Stimulated activated CD8-positive, alpha-beta memory T cell treated with anti-CD3 and anti-CD28 coated beads, Interleukin-2, amount 100 ng/mL, for 48 hours (primary cell): ENCODE measurements at regions not wholly inside any gene's neighbourhood (a gene's known extent, or its start where the extent isn't known, plus 50 kb on each side); places are given as distances from the start of the nearest gene placed in this dataset.

ENCODE experiments used
- DNase-seq, 2 donors: peaks; one replicate each; pipeline ENCODE4 v3.0.0-alpha.2; 2020; ENCODE audit warnings: low read depth in 2 of 2

DNA sequence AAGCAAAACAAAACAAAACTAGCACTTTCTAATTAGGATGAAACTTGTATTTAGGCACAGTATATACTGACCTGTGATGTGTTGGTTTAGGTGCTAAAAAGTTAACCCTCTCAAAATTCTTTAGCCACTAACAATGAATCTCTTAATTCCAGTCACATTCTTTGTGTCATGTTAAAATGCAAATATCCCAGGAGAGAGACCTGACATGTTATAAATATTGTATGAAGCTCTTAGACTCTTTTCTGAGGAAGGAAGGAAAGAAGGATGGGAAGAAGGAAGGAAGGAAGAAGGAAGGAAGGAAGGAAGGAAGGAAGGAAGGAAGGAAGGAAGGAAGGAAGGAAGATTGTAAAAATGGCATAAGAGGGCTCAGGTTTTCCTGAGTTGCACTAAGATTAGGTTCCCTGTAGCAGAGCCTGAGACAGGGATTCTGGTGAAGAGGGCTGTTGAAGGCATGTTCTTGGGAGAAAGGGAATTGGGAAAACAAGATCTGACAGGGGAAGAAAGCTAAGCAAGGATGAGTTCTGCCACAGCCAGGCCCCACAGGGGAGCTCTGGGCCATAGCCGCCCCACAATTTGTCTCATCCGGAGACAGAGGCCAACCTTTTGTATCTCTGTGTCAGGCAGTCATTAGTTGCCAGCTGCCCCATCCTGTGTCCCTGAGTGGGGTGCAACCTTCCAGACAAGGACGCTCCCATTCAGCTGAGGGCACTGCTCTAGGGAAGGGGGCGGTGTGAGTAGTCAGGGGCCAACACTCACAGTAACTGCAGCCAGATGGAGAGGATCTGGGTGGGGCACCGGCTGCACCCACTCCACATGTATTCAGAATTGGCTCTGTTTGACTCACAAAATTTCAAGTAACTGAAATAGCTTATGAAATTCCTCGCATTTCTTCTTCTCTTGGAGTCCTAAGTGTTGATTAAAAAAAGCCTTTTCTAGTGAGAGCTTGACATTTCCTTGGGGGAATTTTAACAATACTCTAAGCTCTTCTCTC is 189.3 kb upstream of the ARG1 start:
- DNase-seq: no peak

DNA sequence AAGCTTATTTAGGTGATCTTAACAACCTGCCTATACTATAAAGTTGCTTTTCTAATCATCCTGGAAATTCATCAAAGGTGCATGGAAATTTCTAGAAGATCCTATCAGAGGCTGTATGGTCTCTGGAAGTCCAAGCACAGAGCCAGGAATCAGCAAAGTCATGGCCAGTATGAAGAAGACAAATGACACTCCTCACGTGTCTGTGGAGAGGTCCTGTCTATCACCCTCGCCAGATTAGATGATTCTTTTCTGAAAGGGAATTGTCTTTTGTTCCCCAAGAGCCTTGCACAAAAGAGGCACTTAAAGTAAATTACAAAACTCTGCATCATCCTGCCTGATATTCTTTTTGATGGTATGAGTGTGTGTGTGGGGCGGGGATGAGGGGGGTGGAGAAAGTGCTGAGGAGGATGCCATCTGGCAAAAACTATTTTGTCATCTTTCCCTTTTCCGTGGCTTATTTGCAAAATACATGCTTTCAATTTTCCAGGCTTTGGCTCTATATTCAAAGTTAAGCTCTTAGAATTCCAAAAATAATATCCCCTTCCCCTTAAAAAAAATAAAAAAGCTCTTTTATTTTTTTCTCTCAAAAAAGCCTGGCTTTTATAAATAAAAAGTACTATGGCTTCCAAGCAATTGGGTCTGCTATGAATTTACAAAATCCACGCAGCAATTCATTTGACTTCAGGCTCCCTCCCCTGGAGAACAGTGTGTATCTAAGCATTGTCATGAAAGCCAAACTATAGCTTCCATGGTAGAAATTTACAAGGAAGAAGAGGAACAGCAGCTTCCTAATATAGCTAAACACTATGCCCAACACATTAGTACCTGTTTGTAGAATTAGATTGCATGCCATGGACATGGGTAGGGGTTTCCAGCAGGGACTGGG is 185.2 kb upstream of the ARG1 start:
- DNase-seq: no peak

DNA sequence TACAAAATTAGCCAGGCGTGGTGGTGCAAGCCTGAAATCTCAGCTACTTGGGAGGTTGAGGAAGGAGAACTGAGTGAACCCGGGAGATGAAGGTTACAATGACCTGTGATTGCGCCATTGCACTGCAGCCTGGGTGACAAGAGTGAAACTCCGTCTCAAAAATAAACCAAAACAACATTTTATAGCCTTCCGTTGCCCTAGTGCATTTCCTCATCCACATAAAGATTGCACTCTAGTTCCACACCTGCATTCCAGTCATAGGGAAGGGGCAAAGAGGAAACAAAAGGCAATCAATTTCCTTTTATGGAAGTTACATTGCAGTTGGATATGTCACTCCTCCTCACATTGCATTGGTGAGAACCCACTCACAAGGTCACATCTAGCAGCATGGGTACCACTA is 182.7 kb upstream of the ARG1 start:
- no peak for DNase-seq

GRCh38 chr6:131391116-131391515 is 181.9 kb upstream of the ARG1 start:
- no peak for DNase-seq

GRCh38 chr6:131393433-131393832 is 179.6 kb upstream of the ARG1 start:
- DNase-seq: no peak

DNA sequence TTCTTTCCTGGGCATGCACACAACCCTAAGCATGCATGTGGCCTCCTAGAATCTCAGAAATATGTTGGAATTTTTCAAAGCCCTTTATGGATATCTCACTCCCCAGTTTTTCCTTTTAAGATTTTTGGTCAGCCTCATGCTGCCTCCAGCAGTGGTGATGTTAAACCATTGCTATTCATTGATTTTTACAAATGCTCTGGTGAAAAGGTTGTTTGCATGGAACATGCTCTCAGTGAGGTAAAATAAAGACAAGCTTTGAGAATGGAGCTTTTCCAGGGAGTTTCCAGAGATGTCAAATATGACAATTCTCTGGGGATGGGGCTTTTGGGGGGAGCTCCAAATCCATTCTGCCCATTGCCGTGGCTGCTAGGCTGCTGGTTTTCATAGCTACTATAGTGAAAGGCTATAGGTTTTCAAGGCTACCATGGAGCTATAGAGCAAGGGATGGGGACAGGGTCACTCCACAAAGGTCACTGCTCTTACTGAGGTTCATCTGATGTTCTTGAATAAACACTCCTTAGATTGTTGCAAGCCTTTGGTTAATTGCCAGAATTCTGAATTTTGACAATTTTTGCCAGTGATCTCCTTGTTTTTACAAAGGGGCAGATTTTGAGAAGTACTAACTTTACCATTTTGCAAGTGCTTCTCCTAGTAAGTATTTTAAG is 178.1 kb upstream of the ARG1 start:
- no peak for DNase-seq

DNA sequence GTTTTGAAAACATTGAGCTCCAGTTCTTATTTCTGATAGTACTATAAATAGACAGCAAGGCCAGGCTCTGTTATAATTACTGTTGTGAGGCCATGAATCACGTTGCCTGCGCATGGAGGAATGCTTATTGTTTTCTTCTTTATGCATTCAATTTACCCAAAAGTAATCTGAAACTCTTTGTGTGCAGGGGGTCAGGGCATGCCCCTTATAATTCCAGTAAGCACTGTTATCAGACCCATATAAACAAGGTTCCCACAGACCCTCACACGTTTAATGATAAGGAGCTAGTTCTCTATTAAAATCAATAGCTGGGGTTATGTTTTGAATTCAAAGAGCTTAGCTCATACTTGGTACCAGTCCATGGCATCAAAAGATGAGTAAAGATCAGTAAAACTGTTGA is 174.8 kb upstream of the ARG1 start:
- no peak for DNase-seq

DNA sequence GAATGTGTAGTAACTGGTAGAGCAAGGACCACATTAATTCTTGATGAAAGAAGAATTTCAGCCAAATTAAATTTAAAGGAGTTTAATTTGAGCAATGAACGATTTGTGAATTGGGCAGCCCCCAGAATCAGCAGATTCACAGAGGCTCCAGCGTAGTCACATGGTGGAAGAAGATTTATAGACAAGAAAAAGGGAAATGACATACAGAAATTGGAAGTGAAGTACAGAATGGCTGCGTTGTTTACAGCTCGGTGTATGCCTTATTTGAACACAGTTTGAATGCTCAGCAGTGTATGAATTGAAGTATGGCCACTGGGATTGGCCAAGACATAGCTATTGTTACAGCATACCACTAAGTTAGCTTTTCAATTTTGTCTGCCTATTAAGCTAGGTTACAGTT is 173.6 kb upstream of the ARG1 start:
- no peak for DNase-seq

DNA sequence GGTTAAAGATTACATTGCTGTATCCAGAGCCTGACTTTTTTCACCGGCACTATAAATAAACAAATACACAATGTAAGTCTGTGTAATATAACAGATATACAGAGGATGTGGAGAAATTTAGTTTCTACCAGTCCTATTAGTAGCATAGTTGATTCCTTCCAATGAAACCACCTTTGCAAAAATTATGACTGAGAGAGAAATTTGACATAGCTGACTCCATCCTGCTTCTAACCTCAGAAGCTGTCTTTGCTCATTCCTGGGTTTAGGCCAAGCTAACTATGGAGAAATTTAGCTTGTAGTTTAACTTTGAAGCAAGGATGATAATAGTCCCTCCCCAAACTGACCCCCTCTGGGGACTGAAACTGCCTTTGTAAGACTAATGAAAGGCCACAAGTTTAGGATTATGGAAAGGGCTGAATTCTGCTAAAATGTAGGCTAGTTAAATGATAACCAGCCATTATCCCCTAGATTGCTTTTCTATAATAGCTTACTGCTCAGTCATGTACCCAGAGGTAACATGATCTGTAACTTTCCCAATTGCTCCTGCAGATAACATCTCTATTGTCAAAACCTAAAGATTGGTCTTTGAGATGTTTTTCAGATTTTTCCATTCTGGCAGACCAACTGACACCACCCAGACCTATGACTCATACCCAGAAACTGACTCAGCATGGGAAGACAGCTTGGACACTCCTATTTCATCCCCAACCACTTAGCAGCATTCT is 172.8 kb upstream of the ARG1 start:
- no peak for DNase-seq

GRCh38 chr6:131400779-131401496 is 172.1 kb upstream of the ARG1 start:
- no peak for DNase-seq

- no peak for DNase-seq
Measured at GRCh38 chr6:131408811-131409210, 164.2 kb upstream of the ARG1 start.

GRCh38 chr6:131410785-131411184 is 162.2 kb upstream of the ARG1 start:
- no peak for DNase-seq

- no peak for DNase-seq
Measured at GRCh38 chr6:131412960-131413830, 159.8 kb upstream of the ARG1 start.

DNA sequence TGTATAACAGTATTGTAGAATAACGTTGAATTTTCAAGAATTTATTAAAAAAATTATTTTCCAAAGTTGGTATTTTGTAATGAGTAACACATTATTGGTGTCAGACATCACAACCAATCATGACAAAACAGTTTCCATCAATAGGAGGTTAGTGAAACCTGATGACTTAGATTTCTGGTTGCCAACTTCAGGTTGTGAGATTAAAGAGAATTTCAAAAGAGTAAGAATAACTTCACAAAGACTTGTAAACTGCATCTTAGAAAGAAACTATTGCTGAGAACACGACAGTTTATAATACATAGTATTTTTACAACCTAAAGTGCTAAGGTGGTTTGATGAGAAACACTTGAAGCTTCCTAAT is 159.2 kb upstream of the ARG1 start:
- no peak for DNase-seq

DNA sequence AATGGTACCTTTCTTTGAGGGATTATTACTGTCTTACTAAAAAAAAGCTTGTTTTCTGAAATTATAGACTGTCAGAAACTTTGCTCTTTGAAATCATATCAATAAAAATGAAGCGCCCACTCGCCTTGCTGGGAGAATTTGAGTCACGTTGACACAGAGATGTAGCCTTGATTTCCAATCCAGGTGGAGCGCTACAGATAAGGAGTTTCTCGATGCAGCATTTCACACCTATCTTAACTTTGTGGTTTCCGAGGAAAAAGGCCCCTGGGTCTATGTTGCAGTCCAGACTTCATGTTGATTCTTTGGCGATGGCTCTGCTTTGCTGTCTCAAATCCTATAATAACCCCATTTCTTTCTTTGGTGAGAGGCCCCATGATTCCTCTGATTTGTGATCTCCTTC is 158.1 kb upstream of the ARG1 start:
- DNase-seq: no peak

GRCh38 chr6:131418441-131418840 is 154.6 kb upstream of the ARG1 start:
- no peak for DNase-seq

DNA sequence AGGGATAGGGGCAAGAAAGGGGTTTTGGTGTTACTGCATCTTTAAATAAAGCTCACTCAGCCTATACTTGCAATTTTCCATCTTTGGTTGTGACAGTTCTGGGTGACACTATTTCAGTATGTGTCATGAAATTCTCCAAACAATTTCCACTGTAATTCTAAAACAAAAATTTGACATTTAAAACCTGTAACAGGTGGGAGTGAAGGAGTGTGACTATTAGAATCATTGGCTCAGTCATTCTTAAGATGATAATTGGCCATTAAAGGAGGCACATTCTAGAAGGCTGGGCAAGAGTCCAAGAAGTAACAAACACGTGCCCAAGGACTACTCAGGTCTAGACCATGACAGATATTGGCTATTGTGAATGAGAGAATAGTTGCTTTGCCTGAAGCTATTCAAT is 153.3 kb upstream of the ARG1 start:
- DNase-seq: no peak

- no peak for DNase-seq
Measured at GRCh38 chr6:131424016-131424415, 149.0 kb upstream of the ARG1 start.

GRCh38 chr6:131424475-131424874 is 148.6 kb upstream of the ARG1 start:
- DNase-seq: no peak
